ENCODE measurements at regions not wholly inside any gene's neighbourhood (a gene's known extent, or its start where the extent isn't known, plus 50 kb on each side); places are given as distances from the start of the nearest gene placed in this dataset.
"Not testable (repeated sequence)": the region's sequence is repeated elsewhere in the genome, so short reads cannot be mapped to it uniquely, and the experiment has no call there.

DNA sequence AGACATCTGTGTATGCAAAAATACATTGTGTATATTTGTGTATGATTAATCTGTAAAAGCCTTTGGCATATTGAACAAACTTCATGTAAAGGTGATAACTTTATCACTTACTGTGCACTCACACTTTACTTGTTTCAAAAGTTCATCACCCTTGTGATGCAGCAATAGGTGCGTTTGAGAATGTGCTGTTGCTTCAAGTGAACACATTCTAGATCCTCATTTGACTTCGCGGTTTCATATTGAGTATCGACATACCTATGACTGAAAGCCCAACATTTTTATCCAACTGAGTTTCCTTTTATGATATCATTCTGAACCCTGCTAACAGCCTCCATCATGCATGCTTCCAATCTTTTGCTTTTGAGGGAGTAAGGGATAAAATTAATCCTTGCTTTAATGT is 1086.9 kb downstream of the TMEM121 start:
- no peak for DNase-seq
- in situ Hi-C loops (cut with MboI; ENCODE audit: low pct_ligation_motif_present in 1 of 4, low pct_unique_long_range_greater_than_20kb in 1 of 4, low sequenced_read_pairs in 3 of 4) = no loop called here
- Histone ChIP-seq H3K27ac (no peak overlapping the region), H3K4me3 (no peak overlapping the region), H3K4me1 (no peaks in the 10 kb centered on the region), H3K36me3 (no peaks in the 10 kb centered on the region), H3K27me3 (peaks cover 12% of the 10 kb centered on the region), H3K9me3 (no peaks in the 10 kb centered on the region)
- WGBS, 2 donors (ENCODE audit: low coverage in 1 of 2) = 65 to 75% methylated on average over 4 of the region's 4 CpGs
- TF ChIP-seq POLR2A (IDR thresholded peaks at IDR 0.05) (no peak), POLR2AphosphoS5 (IDR thresholded peaks at IDR 0.05) (no peak), EP300 (IDR thresholded peaks at IDR 0.05; ENCODE audit: low read depth) (no peak)
- TF ChIP-seq, protein P1, sequence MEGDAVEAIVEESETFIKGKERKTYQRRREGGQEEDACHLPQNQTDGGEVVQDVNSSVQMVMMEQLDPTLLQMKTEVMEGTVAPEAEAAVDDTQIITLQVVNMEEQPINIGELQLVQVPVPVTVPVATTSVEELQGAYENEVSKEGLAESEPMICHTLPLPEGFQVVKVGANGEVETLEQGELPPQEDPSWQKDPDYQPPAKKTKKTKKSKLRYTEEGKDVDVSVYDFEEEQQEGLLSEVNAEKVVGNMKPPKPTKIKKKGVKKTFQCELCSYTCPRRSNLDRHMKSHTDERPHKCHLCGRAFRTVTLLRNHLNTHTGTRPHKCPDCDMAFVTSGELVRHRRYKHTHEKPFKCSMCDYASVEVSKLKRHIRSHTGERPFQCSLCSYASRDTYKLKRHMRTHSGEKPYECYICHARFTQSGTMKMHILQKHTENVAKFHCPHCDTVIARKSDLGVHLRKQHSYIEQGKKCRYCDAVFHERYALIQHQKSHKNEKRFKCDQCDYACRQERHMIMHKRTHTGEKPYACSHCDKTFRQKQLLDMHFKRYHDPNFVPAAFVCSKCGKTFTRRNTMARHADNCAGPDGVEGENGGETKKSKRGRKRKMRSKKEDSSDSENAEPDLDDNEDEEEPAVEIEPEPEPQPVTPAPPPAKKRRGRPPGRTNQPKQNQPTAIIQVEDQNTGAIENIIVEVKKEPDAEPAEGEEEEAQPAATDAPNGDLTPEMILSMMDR (IDR thresholded peaks at IDR 0.05) = no peak
- intact Hi-C loops (cut with DNase I; ENCODE audit: low total_unique reads) = no loop called here

DNA sequence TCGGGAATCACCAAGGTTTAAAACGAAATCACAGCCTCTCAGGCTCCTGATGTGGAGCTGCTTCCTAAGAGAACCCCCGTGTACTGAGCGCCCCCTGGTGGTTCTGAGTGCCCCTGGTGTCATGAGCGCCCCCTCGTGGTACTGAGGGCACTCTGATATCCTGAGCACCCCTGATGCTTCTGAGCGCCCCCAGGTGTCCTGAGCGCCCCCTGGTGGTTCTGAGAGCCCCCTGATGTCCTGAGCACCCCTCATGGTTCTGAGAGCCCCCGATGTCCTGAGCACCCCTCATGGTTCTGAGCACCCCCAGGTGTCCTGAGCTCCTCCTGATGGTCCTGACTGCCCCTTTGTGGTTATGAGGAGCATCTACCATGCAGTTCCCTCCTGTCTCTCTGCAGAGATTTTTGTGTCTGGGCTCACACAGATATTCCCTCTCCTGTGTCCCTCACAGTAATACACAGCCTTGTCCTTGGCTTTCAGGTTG is 1092.1 kb downstream of the TMEM121 start:
- H3K27me3 ChIP-seq = peaks cover 12% of the 10 kb centered on the region
- intact Hi-C loops (cut with DNase I; ENCODE audit: low total_unique reads); H3K4me1 ChIP-seq; H3K9me3 ChIP-seq; H3K36me3 ChIP-seq; in situ Hi-C loops (cut with MboI; ENCODE audit: low pct_ligation_motif_present in 1 of 4, low pct_unique_long_range_greater_than_20kb in 1 of 4, low sequenced_read_pairs in 3 of 4); H3K27ac ChIP-seq; H3K4me3 ChIP-seq: not testable (repeated sequence)
- peak; percentile 77 for DNase-seq
- TF ChIP-seq, protein P1 (IDR thresholded peaks at IDR 0.05) = peak; percentile 40 to 53 (median 44)
- 32% methylated on average over 8 of the region's 9 CpGs; no CpG with 5 or more reads in 1 of the 2 donors for WGBS, 2 donors (ENCODE audit: low coverage in 1 of 2)

DNA sequence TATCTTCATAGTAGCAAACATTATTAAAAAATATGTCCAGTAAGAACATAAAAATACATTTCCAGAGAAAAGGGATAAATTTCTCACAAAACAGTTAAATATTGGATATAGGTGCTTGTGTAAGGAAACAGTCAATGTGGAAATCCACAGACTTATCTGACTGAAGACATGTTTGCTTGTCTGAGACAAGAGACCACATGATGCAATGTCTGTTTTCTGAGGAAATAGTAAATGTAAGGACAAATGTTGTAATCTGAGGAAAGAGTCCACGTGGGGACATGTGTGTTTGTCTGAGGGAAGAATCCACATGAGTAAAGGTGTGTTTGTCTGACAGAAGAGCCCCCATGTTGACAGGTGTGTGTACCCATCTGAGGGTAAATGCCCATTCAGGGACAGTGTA is 1093.2 kb downstream of the TMEM121 start:
- intact Hi-C loops (cut with DNase I; ENCODE audit: low total_unique reads) (no loop called here), in situ Hi-C loops (cut with MboI; ENCODE audit: low pct_ligation_motif_present in 1 of 4, low pct_unique_long_range_greater_than_20kb in 1 of 4, low sequenced_read_pairs in 3 of 4) (no loop called here)
- no peak for DNase-seq
- Histone ChIP-seq H3K4me1 (no peaks in the 10 kb centered on the region), H3K4me3 (no peak overlapping the region), H3K36me3 (no peaks in the 10 kb centered on the region), H3K27ac (no peak overlapping the region), H3K27me3 (peaks cover 12% of the 10 kb centered on the region), H3K9me3 (no peaks in the 10 kb centered on the region)
- 0 to 7% methylated on average over 1 of the region's 1 CpG for WGBS, 2 donors (ENCODE audit: low coverage in 1 of 2)
- no peak for TF ChIP-seq POLR2A (IDR thresholded peaks at IDR 0.05)
- no peak for TF ChIP-seq EP300 (IDR thresholded peaks at IDR 0.05; ENCODE audit: low read depth)
- TF ChIP-seq, protein P1 (IDR thresholded peaks at IDR 0.05) = no peak
- no peak for TF ChIP-seq POLR2AphosphoS5 (IDR thresholded peaks at IDR 0.05)

DNA sequence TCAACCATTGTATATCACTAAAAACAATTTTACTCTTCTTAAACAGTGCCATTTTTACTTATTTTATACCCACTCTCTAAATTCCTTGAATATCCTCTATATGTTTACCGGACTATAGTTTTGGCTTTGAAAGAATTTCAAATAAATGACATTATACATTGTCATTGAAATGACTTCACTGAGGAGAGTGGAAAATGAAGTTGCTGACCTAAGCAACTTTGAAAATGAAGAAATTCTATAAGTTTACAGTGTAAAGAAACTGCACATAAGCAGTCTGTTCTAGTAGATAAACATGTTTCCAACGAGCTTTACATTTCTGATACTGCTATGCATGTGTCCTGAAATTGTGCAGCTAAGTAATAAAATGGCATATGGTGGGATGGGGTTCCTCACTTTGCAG is 1094.0 kb downstream of the TMEM121 start:
- no peak for DNase-seq
- intact Hi-C loops (cut with DNase I; ENCODE audit: low total_unique reads) (no loop called here), in situ Hi-C loops (cut with MboI; ENCODE audit: low pct_ligation_motif_present in 1 of 4, low pct_unique_long_range_greater_than_20kb in 1 of 4, low sequenced_read_pairs in 3 of 4) (no loop called here)
- Histone ChIP-seq H3K27ac (no peak overlapping the region), H3K4me3 (no peak overlapping the region), H3K36me3 (no peaks in the 10 kb centered on the region), H3K4me1 (no peaks in the 10 kb centered on the region), H3K9me3 (no peaks in the 10 kb centered on the region), H3K27me3 (peaks cover 12% of the 10 kb centered on the region)
- TF ChIP-seq, protein P1 (IDR thresholded peaks at IDR 0.05) = no peak
- no peak for TF ChIP-seq POLR2A (IDR thresholded peaks at IDR 0.05)
- no peak for TF ChIP-seq EP300 (IDR thresholded peaks at IDR 0.05; ENCODE audit: low read depth)
- TF ChIP-seq POLR2AphosphoS5 (IDR thresholded peaks at IDR 0.05) = no peak
- WGBS, 2 donors (ENCODE audit: low coverage in 1 of 2) = 62% methylated on average over 2 of the region's 2 CpGs
